ENCODE measurements at regions not wholly inside any gene's neighbourhood (a gene's known extent, or its start where the extent isn't known, plus 50 kb on each side); places are given as distances from the start of the nearest gene placed in this dataset.

DNA sequence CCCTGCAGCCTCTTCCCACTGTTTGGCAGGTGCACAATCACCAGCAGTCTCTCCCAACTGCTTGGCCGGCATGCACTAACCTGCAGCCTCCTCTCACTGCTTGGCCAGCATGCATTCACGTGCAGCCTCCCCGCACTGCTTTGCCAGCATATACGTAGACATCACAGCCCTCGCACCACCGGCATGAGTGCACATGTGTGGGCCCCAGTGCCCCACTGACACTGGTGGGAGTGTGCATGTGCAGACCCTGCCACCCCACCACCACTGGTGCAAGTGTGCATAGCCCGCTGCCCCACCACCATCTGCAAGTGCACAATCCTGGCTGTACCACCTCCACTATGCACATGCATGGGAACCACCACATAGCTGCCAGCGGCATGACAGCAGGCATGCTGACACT lies 127.5 kb upstream of the SOX9 start:
- Histone ChIP-seq H3K4ac (ENCODE audit: low read depth, low read length) (no peak overlapping the region), H3K18ac (ENCODE audit: low read length) (no peak overlapping the region), H3K14ac (ENCODE audit: low read length) (no peak overlapping the region), H3K9ac (ENCODE audit: low read length) (no peak overlapping the region), H2AK5ac (ENCODE audit: low read length) (no peak overlapping the region), H3K23ac (ENCODE audit: low read length) (peak overlapping the region; percentile 17), H3K9me3 (ENCODE audit: insufficient read depth, low read depth, low read length) (peaks cover 3% of the 10 kb centered on the region), H2BK5ac (ENCODE audit: low read depth, low read length, poor library complexity) (no peak overlapping the region), H3K4me3 (ENCODE audit: low read depth, low read length) (no peak overlapping the region), H2BK120ac (ENCODE audit: insufficient read depth, low read length, poor library complexity) (no peak overlapping the region), H2AFZ (ENCODE audit: insufficient read depth, low read length, poor library complexity) (no peak overlapping the region), H3K4me2 (ENCODE audit: low read length) (no peak overlapping the region), H3K79me2 (ENCODE audit: control insufficient read depth, insufficient read depth, low read length, poor library complexity) (no peaks in the 10 kb centered on the region), H3K79me1 (ENCODE audit: low read length) (no peaks in the 10 kb centered on the region), H4K8ac (ENCODE audit: low read depth, low read length) (no peak overlapping the region), H3K27ac (ENCODE audit: low read depth, low read length) (no peak overlapping the region), H3K27me3 (ENCODE audit: insufficient read depth, low read length) (no peaks in the 10 kb centered on the region), H3K36me3 (ENCODE audit: control insufficient read depth in 1 of 2, insufficient read depth in 2 of 2, low read length in 2 of 2) (no peaks in the 10 kb centered on the region), H2BK12ac (ENCODE audit: low read length) (no peak overlapping the region), H4K12ac (ENCODE audit: low read depth, low read length) (no peak overlapping the region), H4K91ac (ENCODE audit: low read depth, low read length) (no peak overlapping the region), H3K4me1 (ENCODE audit: control insufficient read depth in 1 of 2, insufficient read depth in 2 of 2, low read length in 2 of 2) (no peaks in the 10 kb centered on the region)
- DNase-seq = no peak
- no CpG with 5 or more reads among the region's 8 CpGs for WGBS (ENCODE audit: extremely low coverage, insufficient coverage, insufficient read length)

GRCh38 chr17:71995590-71995989 lies 125.2 kb upstream of the SOX9 start:
- no peaks in the 10 kb centered on the region for H3K79me2 ChIP-seq (ENCODE audit: control insufficient read depth, insufficient read depth, low read length, poor library complexity)
- H3K4me2 ChIP-seq (ENCODE audit: low read length) = no peak overlapping the region
- H2AK5ac ChIP-seq (ENCODE audit: low read length) = no peak overlapping the region
- H3K4me3 ChIP-seq (ENCODE audit: low read depth, low read length) = no peak overlapping the region
- H3K14ac ChIP-seq (ENCODE audit: low read length) = no peak overlapping the region
- no peaks in the 10 kb centered on the region for H3K79me1 ChIP-seq (ENCODE audit: low read length)
- no peak overlapping the region for H2BK120ac ChIP-seq (ENCODE audit: insufficient read depth, low read length, poor library complexity)
- peaks cover 3% of the 10 kb centered on the region for H3K9me3 ChIP-seq (ENCODE audit: insufficient read depth, low read depth, low read length)
- no peak overlapping the region for H3K18ac ChIP-seq (ENCODE audit: low read length)
- no peak overlapping the region for H3K9ac ChIP-seq (ENCODE audit: low read length)
- H3K36me3 ChIP-seq (ENCODE audit: control insufficient read depth in 1 of 2, insufficient read depth in 2 of 2, low read length in 2 of 2) = no peaks in the 10 kb centered on the region
- no peak overlapping the region for H4K8ac ChIP-seq (ENCODE audit: low read depth, low read length)
- H4K12ac ChIP-seq (ENCODE audit: low read depth, low read length) = no peak overlapping the region
- H2AFZ ChIP-seq (ENCODE audit: insufficient read depth, low read length, poor library complexity) = no peak overlapping the region
- no peak for DNase-seq
- no peak overlapping the region for H2BK5ac ChIP-seq (ENCODE audit: low read depth, low read length, poor library complexity)
- no peak overlapping the region for H2BK12ac ChIP-seq (ENCODE audit: low read length)
- no peaks in the 10 kb centered on the region for H3K4me1 ChIP-seq (ENCODE audit: control insufficient read depth in 1 of 2, insufficient read depth in 2 of 2, low read length in 2 of 2)
- no peaks in the 10 kb centered on the region for H3K27me3 ChIP-seq (ENCODE audit: insufficient read depth, low read length)
- no peak overlapping the region for H4K91ac ChIP-seq (ENCODE audit: low read depth, low read length)
- no CpG with 5 or more reads among the region's 2 CpGs for WGBS (ENCODE audit: extremely low coverage, insufficient coverage, insufficient read length)
- H3K4ac ChIP-seq (ENCODE audit: low read depth, low read length) = no peak overlapping the region
- H3K27ac ChIP-seq (ENCODE audit: low read depth, low read length) = no peak overlapping the region
- H3K23ac ChIP-seq (ENCODE audit: low read length) = no peak overlapping the region

DNA sequence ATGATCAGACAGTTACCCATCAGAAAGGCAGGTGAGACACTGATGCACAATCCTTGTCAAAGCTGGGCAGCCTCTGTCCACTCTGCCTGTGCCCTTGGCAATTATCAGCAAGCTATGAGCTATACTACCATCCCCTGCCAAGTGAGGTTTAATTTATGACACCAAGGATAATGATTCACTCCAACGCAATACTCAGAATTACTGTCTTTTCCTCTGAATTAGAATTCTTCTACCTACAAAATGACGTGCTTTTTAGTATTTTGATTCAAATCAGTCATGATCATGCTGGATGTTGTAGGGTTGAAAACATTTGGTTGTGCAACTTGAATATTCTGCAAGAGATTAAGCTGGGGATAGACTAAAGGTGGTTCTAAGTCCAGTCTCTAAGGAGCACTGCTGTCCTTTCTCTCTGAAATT lies 116.8 kb upstream of the SOX9 start:
- H2BK120ac ChIP-seq (ENCODE audit: insufficient read depth, low read length, poor library complexity) = no peak overlapping the region
- no peak overlapping the region for H2BK12ac ChIP-seq (ENCODE audit: low read length)
- WGBS (ENCODE audit: extremely low coverage, insufficient coverage, insufficient read length) = no CpG with 5 or more reads among the region's 2 CpGs
- no peak overlapping the region for H2BK5ac ChIP-seq (ENCODE audit: low read depth, low read length, poor library complexity)
- H2AFZ ChIP-seq (ENCODE audit: insufficient read depth, low read length, poor library complexity) = no peak overlapping the region
- H3K79me1 ChIP-seq (ENCODE audit: low read length) = no peaks in the 10 kb centered on the region
- no peak overlapping the region for H2AK5ac ChIP-seq (ENCODE audit: low read length)
- H3K23ac ChIP-seq (ENCODE audit: low read length) = no peak overlapping the region
- no peak overlapping the region for H3K4ac ChIP-seq (ENCODE audit: low read depth, low read length)
- H3K18ac ChIP-seq (ENCODE audit: low read length) = no peak overlapping the region
- H3K4me2 ChIP-seq (ENCODE audit: low read length) = no peak overlapping the region
- no peaks in the 10 kb centered on the region for H3K36me3 ChIP-seq (ENCODE audit: control insufficient read depth in 1 of 2, insufficient read depth in 2 of 2, low read length in 2 of 2)
- no peak overlapping the region for H4K91ac ChIP-seq (ENCODE audit: low read depth, low read length)
- no peak overlapping the region for H3K4me3 ChIP-seq (ENCODE audit: low read depth, low read length)
- no peak for DNase-seq
- H4K8ac ChIP-seq (ENCODE audit: low read depth, low read length) = no peak overlapping the region
- no peaks in the 10 kb centered on the region for H3K79me2 ChIP-seq (ENCODE audit: control insufficient read depth, insufficient read depth, low read length, poor library complexity)
- H3K14ac ChIP-seq (ENCODE audit: low read length) = no peak overlapping the region
- H3K9ac ChIP-seq (ENCODE audit: low read length) = no peak overlapping the region
- H4K12ac ChIP-seq (ENCODE audit: low read depth, low read length) = no peak overlapping the region
- no peaks in the 10 kb centered on the region for H3K27me3 ChIP-seq (ENCODE audit: insufficient read depth, low read length)
- no peaks in the 10 kb centered on the region for H3K4me1 ChIP-seq (ENCODE audit: control insufficient read depth in 1 of 2, insufficient read depth in 2 of 2, low read length in 2 of 2)
- H3K9me3 ChIP-seq (ENCODE audit: insufficient read depth, low read depth, low read length) = no peaks in the 10 kb centered on the region
- H3K27ac ChIP-seq (ENCODE audit: low read depth, low read length) = no peak overlapping the region

DNA sequence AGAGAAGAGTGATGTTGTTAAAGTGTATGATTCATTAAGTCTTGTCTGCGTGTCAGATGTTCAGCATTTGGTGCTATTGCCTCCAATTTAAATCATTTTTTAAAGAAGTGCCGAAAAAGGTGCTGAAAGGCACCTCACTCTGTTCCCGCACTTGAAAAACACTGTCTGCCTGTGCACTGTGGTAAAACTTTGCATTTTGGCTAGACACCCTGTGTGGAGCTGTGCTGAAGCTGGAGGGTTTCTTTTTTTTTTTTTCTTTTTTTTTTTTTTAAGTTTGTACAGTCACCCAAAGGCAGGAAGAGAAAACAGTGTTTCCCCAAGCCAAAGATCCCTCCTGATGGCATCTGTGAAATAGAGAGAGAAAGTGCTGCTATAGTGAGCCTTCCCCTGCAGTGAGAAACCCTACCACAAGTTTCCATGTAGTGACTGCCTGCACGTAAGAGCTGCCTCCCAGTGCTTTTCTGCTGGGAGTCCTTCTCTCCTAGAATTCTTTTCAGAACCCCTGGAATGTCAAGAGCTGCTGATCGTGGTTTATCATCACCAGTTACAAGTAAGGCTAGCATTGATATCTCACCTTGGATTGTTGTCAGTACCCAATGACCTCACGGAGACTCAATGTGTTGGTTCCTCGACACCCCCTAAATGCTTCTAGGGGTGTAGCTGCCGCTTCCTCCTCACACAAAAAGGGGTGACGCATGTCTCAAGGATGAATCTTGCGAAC lies 116.0 kb upstream of the SOX9 start:
- H2BK120ac ChIP-seq (ENCODE audit: insufficient read depth, low read length, poor library complexity) = no peak overlapping the region
- H2BK12ac ChIP-seq (ENCODE audit: low read length) = no peak overlapping the region
- H3K27me3 ChIP-seq (ENCODE audit: insufficient read depth, low read length) = no peaks in the 10 kb centered on the region
- H3K4me3 ChIP-seq (ENCODE audit: low read depth, low read length) = no peak overlapping the region
- DNase-seq = no peak
- no peaks in the 10 kb centered on the region for H3K79me2 ChIP-seq (ENCODE audit: control insufficient read depth, insufficient read depth, low read length, poor library complexity)
- H3K27ac ChIP-seq (ENCODE audit: low read depth, low read length) = no peak overlapping the region
- H3K36me3 ChIP-seq (ENCODE audit: control insufficient read depth in 1 of 2, insufficient read depth in 2 of 2, low read length in 2 of 2) = no peaks in the 10 kb centered on the region
- no peaks in the 10 kb centered on the region for H3K4me1 ChIP-seq (ENCODE audit: control insufficient read depth in 1 of 2, insufficient read depth in 2 of 2, low read length in 2 of 2)
- WGBS (ENCODE audit: extremely low coverage, insufficient coverage, insufficient read length) = no CpG with 5 or more reads among the region's 10 CpGs
- H3K4me2 ChIP-seq (ENCODE audit: low read length) = no peak overlapping the region
- H3K18ac ChIP-seq (ENCODE audit: low read length) = no peak overlapping the region
- H3K14ac ChIP-seq (ENCODE audit: low read length) = no peak overlapping the region
- no peaks in the 10 kb centered on the region for H3K79me1 ChIP-seq (ENCODE audit: low read length)
- H3K9ac ChIP-seq (ENCODE audit: low read length) = no peak overlapping the region
- no peak overlapping the region for H4K8ac ChIP-seq (ENCODE audit: low read depth, low read length)
- H4K91ac ChIP-seq (ENCODE audit: low read depth, low read length) = no peak overlapping the region
- H3K9me3 ChIP-seq (ENCODE audit: insufficient read depth, low read depth, low read length) = no peaks in the 10 kb centered on the region
- no peak overlapping the region for H2AK5ac ChIP-seq (ENCODE audit: low read length)
- H2BK5ac ChIP-seq (ENCODE audit: low read depth, low read length, poor library complexity) = no peak overlapping the region
- no peak overlapping the region for H4K12ac ChIP-seq (ENCODE audit: low read depth, low read length)
- no peak overlapping the region for H3K23ac ChIP-seq (ENCODE audit: low read length)
- no peak overlapping the region for H2AFZ ChIP-seq (ENCODE audit: insufficient read depth, low read length, poor library complexity)
- no peak overlapping the region for H3K4ac ChIP-seq (ENCODE audit: low read depth, low read length)
